DND-41 (cell line): ENCODE measurements at regions not wholly inside any gene's neighbourhood (a gene's known extent, or its start where the extent isn't known, plus 50 kb on each side); places are given as distances from the start of the nearest gene placed in this dataset.
"Not testable (repeated sequence)": the region's sequence is repeated elsewhere in the genome, so short reads cannot be mapped to it uniquely, and the experiment has no call there.

Experiments used
- CTCF ChIP-seq: IDR thresholded peaks from 2 replicates; pipeline ENCODE4 v1.5.1; 2012; ENCODE audit warnings: borderline replicate concordance, low read length, moderate library complexity, mild to moderate bottlenecking; ENCODE audit not compliant: poor library complexity, severe bottlenecking; ENCODE audit errors: extremely low read depth
- EZH2 ChIP-seq: IDR thresholded peaks from 3 replicates; pipeline ENCODE4 v1.6.1; 2012; ENCODE audit warnings: borderline replicate concordance, low read depth, mild to moderate bottlenecking, moderate library complexity, low read length, inconsistent platforms; ENCODE audit not compliant: severe bottlenecking

- not testable (repeated sequence) for TF ChIP-seq CTCF, EZH2
These were observed 80.5 kb upstream of the TINAGL1 start for GRCh38 chr1:31495770-31496169.
